DOHH2 (cell line): ENCODE measurements at regions not wholly inside any gene's neighbourhood (a gene's known extent, or its start where the extent isn't known, plus 50 kb on each side); places are given as distances from the start of the nearest gene placed in this dataset.

ENCODE experiments used
- CTCF ChIP-seq: fragments of 200-600 bp; sonication (generic); IDR thresholded peaks from one replicate; pipeline ENCODE4 v1.5.1; 2014; ENCODE audit warnings: antibody characterized with exemption, mild to moderate bottlenecking, low read depth, low read length; ENCODE audit not compliant: poor library complexity, severe bottlenecking
- EZH2phosphoT487 ChIP-seq: fragments of 200-600 bp; sonication (generic); IDR thresholded peaks from 2 replicates; pipeline ENCODE4 v1.6.1; 2017; ENCODE audit warnings: borderline replicate concordance, mild to moderate bottlenecking, antibody characterized with exemption, low read length, moderate library complexity, mixed read lengths

GRCh38 chr2:226059961-226060627 is 660.6 kb downstream of the NYAP2 start:
- TF ChIP-seq CTCF: no peak
- TF ChIP-seq EZH2phosphoT487: no peak
